OCI-LY7 (cell line): ENCODE measurements at regions not wholly inside any gene's neighbourhood (a gene's known extent, or its start where the extent isn't known, plus 50 kb on each side); places are given as distances from the start of the nearest gene placed in this dataset.

ENCODE experiments used
- EZH2phosphoT487 ChIP-seq: fragments of 200-600 bp; sonication (generic); IDR thresholded peaks from 2 replicates; pipeline ENCODE4 v1.6.1; 2018; ENCODE audit warnings: low read depth, borderline replicate concordance, mild to moderate bottlenecking, mixed run types, antibody characterized with exemption, low read length, moderate library complexity, mixed read lengths
- TF ChIP-seq, protein P1 (sequence below): fragments of 200-600 bp; sonication (generic); conservative IDR thresholded peaks from 2 replicates; pipeline ENCODE4 v1.5.1; 2014; ENCODE audit warnings: mild to moderate bottlenecking, antibody characterized with exemption, low read length, moderate library complexity, mixed read lengths

DNA sequence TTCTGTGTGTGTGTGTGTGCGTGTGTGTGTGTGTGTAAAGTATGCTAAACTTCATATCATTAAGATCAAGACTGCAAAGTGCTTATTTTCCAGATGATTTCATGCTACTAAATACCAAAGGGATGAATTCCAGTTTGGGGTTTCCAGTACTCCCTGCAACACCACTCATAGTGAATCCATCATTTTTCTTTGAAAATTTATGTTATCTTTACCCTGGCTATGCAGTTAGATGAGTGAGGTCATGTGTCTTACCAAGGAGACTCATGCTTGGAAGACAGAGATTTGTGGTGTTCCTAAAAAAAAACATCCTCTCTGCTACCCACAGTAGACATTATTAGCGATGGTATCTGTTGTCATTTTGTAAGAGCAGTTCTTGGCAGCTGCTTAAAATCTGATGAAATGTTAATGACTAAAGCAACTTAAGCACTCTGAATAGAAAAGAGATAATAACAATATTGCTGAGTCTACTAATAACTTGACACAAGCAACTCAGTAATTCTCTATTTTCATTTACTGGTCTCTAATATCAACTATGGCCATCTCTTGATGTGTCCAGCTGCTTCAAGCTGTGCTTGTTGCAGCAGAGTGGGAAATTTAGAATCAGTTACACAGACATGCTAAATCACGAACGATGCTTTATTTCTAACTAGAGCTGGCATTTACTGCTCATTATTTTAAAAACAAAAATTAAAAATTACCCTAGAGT lies 1953.0 kb upstream of the IGFBP7 start:
- TF ChIP-seq, protein P1, sequence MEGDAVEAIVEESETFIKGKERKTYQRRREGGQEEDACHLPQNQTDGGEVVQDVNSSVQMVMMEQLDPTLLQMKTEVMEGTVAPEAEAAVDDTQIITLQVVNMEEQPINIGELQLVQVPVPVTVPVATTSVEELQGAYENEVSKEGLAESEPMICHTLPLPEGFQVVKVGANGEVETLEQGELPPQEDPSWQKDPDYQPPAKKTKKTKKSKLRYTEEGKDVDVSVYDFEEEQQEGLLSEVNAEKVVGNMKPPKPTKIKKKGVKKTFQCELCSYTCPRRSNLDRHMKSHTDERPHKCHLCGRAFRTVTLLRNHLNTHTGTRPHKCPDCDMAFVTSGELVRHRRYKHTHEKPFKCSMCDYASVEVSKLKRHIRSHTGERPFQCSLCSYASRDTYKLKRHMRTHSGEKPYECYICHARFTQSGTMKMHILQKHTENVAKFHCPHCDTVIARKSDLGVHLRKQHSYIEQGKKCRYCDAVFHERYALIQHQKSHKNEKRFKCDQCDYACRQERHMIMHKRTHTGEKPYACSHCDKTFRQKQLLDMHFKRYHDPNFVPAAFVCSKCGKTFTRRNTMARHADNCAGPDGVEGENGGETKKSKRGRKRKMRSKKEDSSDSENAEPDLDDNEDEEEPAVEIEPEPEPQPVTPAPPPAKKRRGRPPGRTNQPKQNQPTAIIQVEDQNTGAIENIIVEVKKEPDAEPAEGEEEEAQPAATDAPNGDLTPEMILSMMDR: no peak
- no peak for TF ChIP-seq EZH2phosphoT487
